Glutamatergic neuron (in vitro differentiated cells): ENCODE measurements at regions not wholly inside any gene's neighbourhood (a gene's known extent, or its start where the extent isn't known, plus 50 kb on each side); places are given as distances from the start of the nearest gene placed in this dataset.

ENCODE experiments used
- DNase-seq: peaks from one replicate; pipeline ENCODE4 v3.0.0; 2022
- H3K27ac Mint-ChIP-seq: one replicate; pipeline ENCODE4 v1.8.0; 2020; ENCODE audit warnings: mild to moderate bottlenecking, mixed read lengths, inconsistent platforms; ENCODE audit not compliant: unreplicated experiment
- H3K27me3 Mint-ChIP-seq: one replicate; pipeline ENCODE4 v1.8.0; 2020; ENCODE audit warnings: mild to moderate bottlenecking, moderate library complexity, mixed read lengths, inconsistent platforms; ENCODE audit not compliant: unreplicated experiment
- H3K36me3 Mint-ChIP-seq: one replicate; pipeline ENCODE4 v1.8.0; 2020; ENCODE audit warnings: mild to moderate bottlenecking, mixed read lengths, inconsistent platforms; ENCODE audit not compliant: unreplicated experiment
- H3K4me1 Mint-ChIP-seq: one replicate; pipeline ENCODE4 v1.8.0; 2020; ENCODE audit warnings: mild to moderate bottlenecking, low read depth, mixed read lengths, inconsistent platforms; ENCODE audit not compliant: unreplicated experiment
- H3K4me3 Mint-ChIP-seq: one replicate; pipeline ENCODE4 v1.8.0; 2020; ENCODE audit warnings: mild to moderate bottlenecking, mixed read lengths, inconsistent platforms; ENCODE audit not compliant: unreplicated experiment
- H3K9me3 Mint-ChIP-seq: one replicate; pipeline ENCODE4 v1.8.0; 2020; ENCODE audit warnings: mild to moderate bottlenecking, moderate library complexity, mixed read lengths, inconsistent platforms; ENCODE audit not compliant: unreplicated experiment
- TF ChIP-seq, protein P1 (sequence below): fragments of 200-600 bp; sonication (generic); IDR thresholded peaks from one replicate; pipeline ENCODE4 v1.5.0; 2021; ENCODE audit not compliant: partially characterized antibody, unreplicated experiment

DNA sequence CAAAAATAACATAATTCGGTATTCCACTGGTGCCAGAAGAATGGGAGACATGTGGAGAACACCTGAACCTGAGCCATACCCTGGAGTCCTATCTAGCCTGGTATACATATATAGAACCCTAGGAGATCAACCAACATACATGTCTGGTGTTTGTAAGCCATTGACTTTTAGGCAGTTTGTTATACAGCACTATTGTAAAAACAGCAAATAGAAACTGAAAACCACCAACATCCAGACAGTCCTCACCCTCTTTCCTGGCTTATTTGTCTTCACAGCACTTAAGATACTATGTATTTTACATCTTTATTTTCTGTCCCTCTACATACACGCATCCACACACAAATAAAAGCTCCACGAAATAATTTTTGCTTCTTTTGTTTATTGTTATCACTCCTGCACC, 404.2 kb upstream of the PMFBP1 start:
- TF ChIP-seq, protein P1, sequence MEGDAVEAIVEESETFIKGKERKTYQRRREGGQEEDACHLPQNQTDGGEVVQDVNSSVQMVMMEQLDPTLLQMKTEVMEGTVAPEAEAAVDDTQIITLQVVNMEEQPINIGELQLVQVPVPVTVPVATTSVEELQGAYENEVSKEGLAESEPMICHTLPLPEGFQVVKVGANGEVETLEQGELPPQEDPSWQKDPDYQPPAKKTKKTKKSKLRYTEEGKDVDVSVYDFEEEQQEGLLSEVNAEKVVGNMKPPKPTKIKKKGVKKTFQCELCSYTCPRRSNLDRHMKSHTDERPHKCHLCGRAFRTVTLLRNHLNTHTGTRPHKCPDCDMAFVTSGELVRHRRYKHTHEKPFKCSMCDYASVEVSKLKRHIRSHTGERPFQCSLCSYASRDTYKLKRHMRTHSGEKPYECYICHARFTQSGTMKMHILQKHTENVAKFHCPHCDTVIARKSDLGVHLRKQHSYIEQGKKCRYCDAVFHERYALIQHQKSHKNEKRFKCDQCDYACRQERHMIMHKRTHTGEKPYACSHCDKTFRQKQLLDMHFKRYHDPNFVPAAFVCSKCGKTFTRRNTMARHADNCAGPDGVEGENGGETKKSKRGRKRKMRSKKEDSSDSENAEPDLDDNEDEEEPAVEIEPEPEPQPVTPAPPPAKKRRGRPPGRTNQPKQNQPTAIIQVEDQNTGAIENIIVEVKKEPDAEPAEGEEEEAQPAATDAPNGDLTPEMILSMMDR: no peak
- no peak overlapping the region for H3K27ac Mint-ChIP-seq
- H3K9me3 Mint-ChIP-seq: no peaks in the 10 kb centered on the region
- peaks cover 2% of the 10 kb centered on the region for H3K27me3 Mint-ChIP-seq
- H3K4me3 Mint-ChIP-seq: no peak overlapping the region
- H3K36me3 Mint-ChIP-seq: no peaks in the 10 kb centered on the region
- H3K4me1 Mint-ChIP-seq: no peaks in the 10 kb centered on the region
- DNase-seq: no peak

- H3K36me3 Mint-ChIP-seq: no peaks in the 10 kb centered on the region
- no peaks in the 10 kb centered on the region for H3K9me3 Mint-ChIP-seq
- no peak overlapping the region for H3K4me3 Mint-ChIP-seq
- H3K27me3 Mint-ChIP-seq: peaks cover 2% of the 10 kb centered on the region
- H3K4me1 Mint-ChIP-seq: no peaks in the 10 kb centered on the region
- DNase-seq: no peak
- H3K27ac Mint-ChIP-seq: no peak overlapping the region
- TF ChIP-seq, protein P1: no peak
Observed at GRCh38 chr16:72569677-72570076, 397.7 kb upstream of the PMFBP1 start.

DNA sequence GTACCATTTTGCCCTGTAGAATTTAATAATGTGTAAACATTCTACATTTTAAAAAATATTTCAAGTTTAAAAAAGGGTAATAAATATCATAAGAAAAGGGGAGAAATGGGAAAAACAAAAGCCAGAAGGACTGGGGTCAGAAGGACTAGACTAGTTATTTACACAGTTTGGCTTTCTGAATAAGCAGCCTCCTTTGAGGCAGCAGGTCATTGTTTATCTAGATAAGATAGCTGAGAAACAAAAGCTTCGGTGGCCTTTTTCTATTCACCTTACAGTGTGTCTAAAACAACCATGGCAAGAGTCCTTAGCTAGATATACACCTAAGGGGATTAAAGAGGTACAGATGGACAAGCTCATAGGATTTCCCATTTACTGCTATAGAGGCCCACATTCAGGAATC, 396.5 kb upstream of the PMFBP1 start:
- TF ChIP-seq, protein P1: no peak
- Mint-ChIP-seq H3K4me3 (no peak overlapping the region), H3K4me1 (no peaks in the 10 kb centered on the region), H3K27me3 (peaks cover 2% of the 10 kb centered on the region), H3K36me3 (no peaks in the 10 kb centered on the region), H3K27ac (no peak overlapping the region), H3K9me3 (no peaks in the 10 kb centered on the region)
- DNase-seq: no peak

GRCh38 chr16:72566174-72566573, 394.2 kb upstream of the PMFBP1 start:
- DNase-seq: no peak
- Mint-ChIP-seq H3K4me3 (no peak overlapping the region), H3K4me1 (no peaks in the 10 kb centered on the region), H3K27me3 (no peaks in the 10 kb centered on the region), H3K27ac (no peak overlapping the region), H3K9me3 (no peaks in the 10 kb centered on the region), H3K36me3 (no peaks in the 10 kb centered on the region)
- TF ChIP-seq, protein P1: no peak

DNA sequence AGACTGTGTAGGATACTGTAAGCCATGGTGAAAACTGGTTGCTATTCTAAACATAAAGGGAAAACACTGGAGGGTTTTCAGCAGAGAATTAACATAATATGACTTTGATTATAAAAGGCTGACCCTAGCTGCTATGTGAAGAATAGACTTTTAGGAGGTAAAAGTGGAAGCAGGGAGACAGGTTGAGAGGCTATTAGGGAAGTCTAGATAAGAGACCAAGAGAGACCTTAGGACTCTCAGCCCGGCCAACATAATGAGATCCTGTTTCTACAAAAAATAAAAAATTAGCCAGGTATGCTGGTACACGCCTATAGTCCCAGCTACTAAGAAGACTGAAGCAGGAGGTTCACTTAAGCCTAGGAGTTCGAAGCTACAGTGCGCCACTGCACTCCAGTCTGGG, 393.2 kb upstream of the PMFBP1 start:
- TF ChIP-seq, protein P1: no peak
- H3K9me3 Mint-ChIP-seq: no peaks in the 10 kb centered on the region
- H3K36me3 Mint-ChIP-seq: no peaks in the 10 kb centered on the region
- peaks cover 5% of the 10 kb centered on the region for H3K4me1 Mint-ChIP-seq
- no peaks in the 10 kb centered on the region for H3K27me3 Mint-ChIP-seq
- no peak overlapping the region for H3K4me3 Mint-ChIP-seq
- H3K27ac Mint-ChIP-seq: no peak overlapping the region
- no peak for DNase-seq
